Neural progenitor cell (in vitro differentiated cells): ENCODE measurements at regions not wholly inside any gene's neighbourhood (a gene's known extent, or its start where the extent isn't known, plus 50 kb on each side); places are given as distances from the start of the nearest gene placed in this dataset.

Source experiments
- CTCF ChIP-seq: fragments of 200-600 bp; sonication (generic); IDR thresholded peaks from 2 replicates; pipeline ENCODE4 v1.5.1; 2017; ENCODE audit warnings: antibody characterized with exemption, mild to moderate bottlenecking
- EZH2 ChIP-seq: fragments of 200-600 bp; sonication (generic); IDR thresholded peaks from 2 replicates; pipeline ENCODE4 v1.6.1; 2017; ENCODE audit warnings: antibody characterized with exemption, mild to moderate bottlenecking, moderate library complexity
- EZH2phosphoT487 ChIP-seq: fragments of 200-600 bp; sonication (generic); IDR thresholded peaks from 2 replicates; pipeline ENCODE4 v1.6.1; 2017; ENCODE audit warnings: antibody characterized with exemption

- peak; percentile 28 for TF ChIP-seq CTCF
- TF ChIP-seq EZH2 = no peak
- TF ChIP-seq EZH2phosphoT487 = no peak
These were observed 160.4 kb downstream of the CPEB2 start for GRCh38 chr4:15162465-15163283.
